EH (cell line): ENCODE measurements at regions not wholly inside any gene's neighbourhood (a gene's known extent, or its start where the extent isn't known, plus 50 kb on each side); places are given as distances from the start of the nearest gene placed in this dataset.

ENCODE experiments used
- DNase-seq: peaks from one replicate; pipeline ENCODE4 v3.0.0-alpha.2; 2015; ENCODE audit warnings: low read depth

- peak; percentile 14 for DNase-seq
Measured at GRCh38 chr7:139159900-139160675, 50.6 kb upstream of the ZC3HAV1 start.

DNA sequence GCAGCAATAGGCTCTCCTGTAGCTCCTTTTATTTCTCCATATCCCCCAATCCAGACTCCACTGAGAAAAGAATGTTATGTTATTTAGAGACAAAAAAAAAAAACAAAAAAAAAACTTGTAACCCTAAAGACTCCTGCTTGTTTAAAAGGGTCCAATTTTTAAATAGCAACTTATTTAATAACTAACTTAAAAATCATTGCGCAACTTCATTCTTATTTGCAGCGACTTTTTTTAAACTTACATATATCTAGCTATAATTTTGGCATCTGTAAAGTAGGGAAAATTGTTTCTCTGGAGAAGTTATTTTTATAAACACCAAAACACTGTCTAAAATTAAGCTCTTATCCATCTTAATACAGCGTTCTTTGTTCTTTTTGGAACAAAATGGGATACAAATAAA lies 59.0 kb upstream of the ZC3HAV1 start:
- no peak for DNase-seq

GRCh38 chr7:139169816-139170215 lies 60.3 kb upstream of the ZC3HAV1 start:
- DNase-seq = peak; percentile 1

- no peak for DNase-seq
Measured at GRCh38 chr7:139172775-139173174, 58.3 kb upstream of the UBN2 start.

DNA sequence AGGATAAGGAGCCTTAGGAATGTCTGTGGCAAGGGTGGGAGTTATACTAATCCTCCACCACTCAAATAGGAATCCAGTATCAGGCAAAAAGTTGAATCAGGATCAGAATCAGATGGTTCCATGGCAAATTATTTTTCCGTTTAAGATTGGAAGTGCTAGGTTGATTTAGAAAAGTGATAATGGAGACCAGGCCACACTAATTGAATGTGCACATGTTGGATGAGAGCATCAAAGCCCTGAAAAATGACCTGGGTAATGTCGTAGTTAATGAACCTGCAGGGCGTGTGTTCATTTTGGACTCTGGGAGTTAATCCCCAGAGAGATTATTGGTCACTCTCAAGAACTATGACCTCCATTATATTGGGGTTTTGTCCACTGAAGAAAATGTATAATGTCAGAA lies 53.3 kb upstream of the UBN2 start:
- DNase-seq = no peak

DNA sequence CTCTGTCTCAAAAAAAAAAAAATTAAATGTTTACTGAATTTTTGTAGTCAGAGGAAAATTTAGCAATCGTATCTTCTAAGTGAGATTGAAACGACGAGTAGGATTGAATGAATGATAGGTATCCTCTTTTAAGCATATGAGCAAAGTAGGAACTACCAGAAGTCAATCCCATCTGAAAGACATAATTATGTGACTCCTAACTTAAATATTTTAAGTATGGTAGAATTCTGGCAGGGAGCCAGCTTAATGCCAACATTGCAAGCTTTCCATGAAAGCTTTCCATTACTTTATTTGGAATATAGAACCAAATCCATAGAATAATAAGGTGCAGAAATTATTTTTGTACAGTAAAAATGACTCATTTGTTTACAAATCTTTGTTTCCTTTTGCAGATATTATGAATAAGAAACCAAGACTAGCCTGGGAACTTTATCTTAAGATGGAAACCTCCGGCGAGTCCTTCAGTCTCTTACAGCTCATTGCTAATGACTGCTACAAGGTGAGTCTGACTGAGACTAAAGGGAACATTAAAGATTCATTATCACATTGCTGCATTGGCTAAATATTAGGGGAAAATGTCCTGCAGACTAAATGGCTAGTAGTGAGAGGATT lies 50.2 kb upstream of the UBN2 start:
- DNase-seq = peak; percentile 42
